WI38 (cell line): ENCODE measurements at regions not wholly inside any gene's neighbourhood (a gene's known extent, or its start where the extent isn't known, plus 50 kb on each side); places are given as distances from the start of the nearest gene placed in this dataset.

Experiments used
- H3K4me3 ChIP-seq: 2 replicates; pipeline ENCODE4 v1.5.1; 2011; ENCODE audit warnings: low read depth, mild to moderate bottlenecking, control low read depth, low read length
- TF ChIP-seq, protein P1 (sequence below): IDR thresholded peaks from 2 replicates; pipeline ENCODE4 v1.5.1; 2012; ENCODE audit warnings: low read depth, mild to moderate bottlenecking, control low read depth, low read length

DNA sequence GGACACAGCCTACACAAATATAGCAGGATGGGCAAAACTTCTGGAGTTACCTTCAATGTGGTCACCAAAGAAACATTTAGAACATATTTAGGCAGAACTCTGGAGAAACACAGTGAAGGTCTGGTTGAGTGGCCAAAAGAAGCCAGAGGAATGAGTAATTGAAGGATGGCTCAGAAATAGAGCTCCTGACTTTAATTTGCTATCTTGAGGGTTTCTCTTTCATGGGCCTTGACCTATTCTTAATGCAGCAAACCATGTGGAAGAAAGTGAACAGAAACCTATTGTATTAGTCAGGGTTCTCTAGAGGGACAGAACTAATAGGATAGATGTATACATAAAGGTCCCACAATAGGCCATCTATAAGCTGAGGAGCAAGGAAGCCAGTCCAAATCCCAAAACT is 650.5 kb downstream of the ACTL7B start:
- TF ChIP-seq, protein P1, sequence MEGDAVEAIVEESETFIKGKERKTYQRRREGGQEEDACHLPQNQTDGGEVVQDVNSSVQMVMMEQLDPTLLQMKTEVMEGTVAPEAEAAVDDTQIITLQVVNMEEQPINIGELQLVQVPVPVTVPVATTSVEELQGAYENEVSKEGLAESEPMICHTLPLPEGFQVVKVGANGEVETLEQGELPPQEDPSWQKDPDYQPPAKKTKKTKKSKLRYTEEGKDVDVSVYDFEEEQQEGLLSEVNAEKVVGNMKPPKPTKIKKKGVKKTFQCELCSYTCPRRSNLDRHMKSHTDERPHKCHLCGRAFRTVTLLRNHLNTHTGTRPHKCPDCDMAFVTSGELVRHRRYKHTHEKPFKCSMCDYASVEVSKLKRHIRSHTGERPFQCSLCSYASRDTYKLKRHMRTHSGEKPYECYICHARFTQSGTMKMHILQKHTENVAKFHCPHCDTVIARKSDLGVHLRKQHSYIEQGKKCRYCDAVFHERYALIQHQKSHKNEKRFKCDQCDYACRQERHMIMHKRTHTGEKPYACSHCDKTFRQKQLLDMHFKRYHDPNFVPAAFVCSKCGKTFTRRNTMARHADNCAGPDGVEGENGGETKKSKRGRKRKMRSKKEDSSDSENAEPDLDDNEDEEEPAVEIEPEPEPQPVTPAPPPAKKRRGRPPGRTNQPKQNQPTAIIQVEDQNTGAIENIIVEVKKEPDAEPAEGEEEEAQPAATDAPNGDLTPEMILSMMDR, result no peak

DNA sequence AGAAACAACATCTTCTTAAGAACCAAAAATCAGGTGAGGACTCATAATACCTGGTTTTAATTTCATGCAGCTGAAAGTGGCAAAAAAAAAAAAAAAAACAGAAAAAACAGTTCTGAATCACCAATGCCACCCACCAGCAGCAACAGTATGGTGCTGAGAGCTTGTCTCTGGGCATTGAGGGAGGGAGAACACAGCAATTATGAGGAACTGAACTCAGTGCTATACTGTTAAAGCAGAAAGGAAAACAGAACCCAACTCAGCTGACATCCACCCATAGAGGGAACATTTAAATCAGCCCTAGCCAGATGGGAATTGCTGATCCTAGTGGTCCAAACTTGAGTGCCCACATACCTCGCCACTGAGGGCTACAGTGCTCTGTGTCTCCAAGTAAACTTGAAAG is 657.9 kb downstream of the ACTL7B start:
- TF ChIP-seq, protein P1, result no peak
- H3K4me3 ChIP-seq, result no peak overlapping the region

More for the DNA sequence above, 650.5 kb downstream of the ACTL7B start:
- H3K4me3 ChIP-seq, result no peak overlapping the region

DNA sequence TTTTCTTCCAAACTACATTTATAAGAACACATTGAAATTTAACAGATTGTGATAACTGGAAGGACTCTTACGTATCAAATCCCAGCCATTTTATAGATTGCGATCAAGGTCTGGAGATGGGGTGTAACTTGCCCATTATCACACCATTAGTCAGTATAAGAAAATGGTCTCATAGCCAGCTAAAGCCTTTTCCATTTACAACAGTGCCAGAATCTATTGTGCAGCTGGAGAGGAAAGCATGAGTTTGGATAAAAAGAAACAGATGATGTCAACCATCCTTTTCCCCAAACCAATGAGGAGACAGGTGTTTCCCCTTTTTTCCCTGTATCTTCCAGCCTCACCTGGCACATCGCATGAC is 658.8 kb downstream of the ACTL7B start:
- H3K4me3 ChIP-seq, result no peak overlapping the region
- TF ChIP-seq, protein P1, result no peak

DNA sequence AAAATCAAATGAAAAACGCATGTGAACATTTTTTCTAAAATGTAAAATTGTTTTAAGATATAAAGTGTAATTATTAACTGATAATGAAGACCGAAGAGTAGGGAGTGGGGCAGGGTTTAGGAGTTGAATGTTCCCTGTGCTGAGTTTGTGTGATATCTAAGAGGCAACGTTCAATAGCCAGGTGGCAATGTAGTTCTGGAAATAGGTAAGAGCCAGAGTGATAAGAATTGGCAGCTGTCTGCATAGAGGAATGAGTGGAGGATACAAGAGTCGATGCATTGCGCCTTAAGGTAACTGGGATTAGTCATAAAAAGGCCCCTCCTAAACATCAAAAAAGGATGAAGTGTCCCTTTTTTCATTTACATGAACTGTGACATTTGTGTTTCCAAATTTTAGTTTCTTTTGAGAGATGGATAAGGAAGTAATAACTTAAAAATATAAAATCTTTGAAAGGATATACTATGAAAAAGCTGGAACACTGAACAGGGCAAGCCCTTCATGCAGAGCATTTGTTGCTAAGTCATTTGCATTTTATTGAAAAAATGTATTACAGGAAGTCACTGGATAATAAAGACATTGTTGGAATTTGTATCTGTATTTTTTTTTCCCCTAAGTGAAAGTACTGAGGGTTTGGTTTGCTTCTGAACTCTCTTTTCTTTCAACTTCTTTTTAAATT is 659.3 kb downstream of the ACTL7B start:
- H3K4me3 ChIP-seq, result no peak overlapping the region
- TF ChIP-seq, protein P1, result no peak

DNA sequence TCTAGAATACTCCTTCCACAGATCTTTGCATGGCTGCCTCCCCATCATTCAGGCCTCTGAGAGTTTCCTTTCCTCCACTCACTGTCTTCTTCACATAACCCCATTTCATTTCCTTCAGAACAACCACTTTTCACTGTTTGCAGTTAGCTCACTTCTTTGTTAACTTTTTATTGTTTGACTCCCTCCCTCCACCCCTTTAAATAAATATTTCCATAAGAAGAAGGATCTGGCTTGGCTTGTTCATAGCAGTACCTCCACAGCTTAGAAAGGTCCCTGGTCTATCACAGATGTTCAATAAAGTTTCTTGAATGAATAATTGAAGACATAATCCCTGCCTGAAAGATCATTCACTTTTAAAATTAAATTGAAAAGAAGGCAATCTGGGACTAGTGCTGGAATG is 661.6 kb downstream of the ACTL7B start:
- TF ChIP-seq, protein P1, result no peak
- H3K4me3 ChIP-seq, result no peak overlapping the region

DNA sequence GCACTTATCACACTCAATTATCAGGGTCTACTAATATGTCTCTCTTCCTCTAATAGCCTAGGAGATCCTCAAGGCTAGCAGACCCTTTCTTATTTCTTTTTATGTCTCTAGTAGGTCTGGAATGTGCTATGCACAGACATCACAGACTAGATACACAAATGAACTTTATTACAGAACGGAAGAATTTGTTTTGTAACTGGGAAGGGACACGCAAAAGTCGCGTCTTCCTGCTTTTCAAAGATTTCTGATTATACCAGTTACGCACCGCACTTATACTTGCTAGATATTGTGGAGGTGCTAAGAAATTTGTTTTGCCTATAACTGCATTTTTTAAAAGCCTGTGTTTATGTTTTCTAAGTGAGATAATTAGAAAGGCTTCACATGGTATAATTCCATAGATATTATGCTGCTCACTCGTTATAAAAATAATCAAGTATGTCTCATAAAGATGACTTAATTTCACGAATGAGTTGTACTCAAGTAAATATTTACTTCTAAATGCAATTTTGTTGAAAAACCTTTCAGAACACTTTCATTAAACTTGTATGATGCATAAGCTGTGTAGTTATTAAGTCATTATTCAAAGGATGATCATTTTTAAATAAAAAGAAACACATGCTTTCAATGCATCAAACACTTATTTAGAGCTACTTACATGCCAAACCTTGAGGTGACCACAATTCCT is 662.6 kb downstream of the ACTL7B start:
- TF ChIP-seq, protein P1, result no peak
- no peak overlapping the region for H3K4me3 ChIP-seq

DNA sequence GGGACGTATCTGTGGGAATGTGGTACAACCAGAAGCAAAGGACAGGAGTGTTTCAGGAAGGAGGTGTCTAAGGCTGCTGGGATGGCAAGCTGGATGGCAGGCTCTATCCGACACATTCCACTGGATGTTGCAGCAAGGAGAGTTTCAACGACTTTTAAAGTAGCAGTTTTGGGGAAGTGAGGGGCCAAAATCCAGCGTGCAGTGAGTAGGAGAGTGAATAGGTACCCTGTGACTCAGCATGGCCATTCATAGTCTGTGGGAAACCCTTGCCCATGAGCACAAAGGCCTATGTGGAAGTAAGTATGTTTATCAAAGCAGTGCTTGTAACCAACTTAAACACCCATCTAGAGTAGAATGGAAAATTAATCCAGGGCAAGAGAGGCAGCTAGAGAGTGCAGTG is 664.7 kb downstream of the ACTL7B start:
- H3K4me3 ChIP-seq, result no peak overlapping the region
- TF ChIP-seq, protein P1, result no peak
